OCI-LY7 (cell line): ENCODE measurements at regions not wholly inside any gene's neighbourhood (a gene's known extent, or its start where the extent isn't known, plus 50 kb on each side); places are given as distances from the start of the nearest gene placed in this dataset.

ENCODE experiments used
- BruUV-seq: library from RNA; stranded (reverse); fragments of 400-500 nt; replicated peaks from 2 replicates; lab custom pipeline; 2021; lab: Mats Ljungman, UMichigan
- CTCF ChIA-PET: fragments of 300-600 bp; sonication (Branson Sonifier 250); formaldehyde crosslinking; loops from one replicate; lab custom pipeline; 2022; ENCODE audit warnings: antibody characterized with exemption; ENCODE audit not compliant: unreplicated experiment; lab: Charles Lee
- POLR2A ChIA-PET: fragments of 300-600 bp; sonication (Branson Sonifier 250); formaldehyde crosslinking; loops from one replicate; lab custom pipeline; 2022; ENCODE audit warnings: antibody characterized with exemption; lab: Charles Lee
- DNase-seq: peaks from one replicate; pipeline ENCODE4 v3.0.0-alpha.2; 2015; ENCODE audit warnings: low spot score
- H2AFZ ChIP-seq: fragments of 200-600 bp; sonication (generic), shearing (Covaris generic); 2 replicates; pipeline ENCODE4 v1.6.1; 2014; ENCODE audit warnings: mild to moderate bottlenecking, antibody characterized with exemption, low read length, moderate library complexity
- H3K27ac ChIP-seq: fragments of 200-600 bp; sonication (generic); 2 replicates; pipeline ENCODE4 v1.5.1; 2014; ENCODE audit warnings: mixed run types, low read depth, mild to moderate bottlenecking, moderate library complexity, low read length, inconsistent platforms; ENCODE audit not compliant: poor library complexity, severe bottlenecking
- H3K36me3 ChIP-seq: fragments of 200-600 bp; sonication (generic); 2 replicates; pipeline ENCODE4 v1.6.1; 2014; ENCODE audit warnings: mild to moderate bottlenecking, antibody characterized with exemption, low read length, moderate library complexity, mixed read lengths; ENCODE audit not compliant: insufficient read depth
- H3K4me1 ChIP-seq: fragments of 200-600 bp; sonication (generic); 2 replicates; pipeline ENCODE4 v1.5.1; 2014; ENCODE audit warnings: mild to moderate bottlenecking, low read length; ENCODE audit not compliant: insufficient read depth, poor library complexity, severe bottlenecking
- H3K4me2 ChIP-seq: fragments of 200-600 bp; sonication (generic); 2 replicates; pipeline ENCODE4 v1.6.1; 2014; ENCODE audit warnings: mild to moderate bottlenecking, low read length
- H3K4me3 ChIP-seq: fragments of 200-600 bp; sonication (generic); 2 replicates; pipeline ENCODE4 v1.5.1; 2014; ENCODE audit warnings: mild to moderate bottlenecking, low read depth, low read length; ENCODE audit not compliant: poor library complexity, severe bottlenecking
- H3K79me2 ChIP-seq: fragments of 200-600 bp; sonication (generic); 2 replicates; pipeline ENCODE4 v1.6.1; 2016; ENCODE audit warnings: low read depth, mild to moderate bottlenecking, low read length, moderate library complexity, mixed read lengths; ENCODE audit not compliant: insufficient read depth
- H3K9me2 ChIP-seq: fragments of 200-600 bp; sonication (generic); 2 replicates; pipeline ENCODE4 v1.6.1; 2016; ENCODE audit warnings: mild to moderate bottlenecking, low read length, mixed read lengths; ENCODE audit not compliant: insufficient read depth
- H3K9me3 ChIP-seq: fragments of 200-600 bp; sonication (generic); 2 replicates; pipeline ENCODE4 v1.6.1; 2014; ENCODE audit warnings: mild to moderate bottlenecking, mixed run types, low read length, mixed read lengths
- H4K20me1 ChIP-seq: fragments of 200-600 bp; sonication (generic); 2 replicates; pipeline ENCODE4 v1.6.1; 2014; ENCODE audit warnings: mild to moderate bottlenecking, antibody characterized with exemption, low read length, moderate library complexity, mixed read lengths; ENCODE audit not compliant: insufficient read depth
- CTCF ChIP-seq: fragments of 200-600 bp; sonication (generic); conservative IDR thresholded peaks from 2 replicates; pipeline ENCODE4 v1.5.1; 2014; ENCODE audit warnings: mild to moderate bottlenecking, antibody characterized with exemption, low read length, moderate library complexity, mixed read lengths
- EZH2phosphoT487 ChIP-seq: fragments of 200-600 bp; sonication (generic); IDR thresholded peaks from 2 replicates; pipeline ENCODE4 v1.6.1; 2018; ENCODE audit warnings: low read depth, borderline replicate concordance, mild to moderate bottlenecking, mixed run types, antibody characterized with exemption, low read length, moderate library complexity, mixed read lengths
- intact Hi-C: fragments of 100-400 bp; cut with micrococcal nuclease; formaldehyde crosslinking; loops from one replicate; pipeline ENCODE4 v1.10.0; 2022; ENCODE audit not compliant: unreplicated experiment

GRCh38 chr4:27315625-27316024, 455.0 kb downstream of the STIM2 start:
- POLR2A ChIA-PET, result no interaction called here
- Histone ChIP-seq H3K36me3 (no peaks in the 10 kb centered on the region), H3K79me2 (no peaks in the 10 kb centered on the region), H3K27ac (no peak overlapping the region), H2AFZ (no peak overlapping the region), H3K4me3 (no peak overlapping the region), H3K9me3 (no peaks in the 10 kb centered on the region), H3K9me2 (no peaks in the 10 kb centered on the region), H3K4me2 (no peak overlapping the region), H3K4me1 (no peaks in the 10 kb centered on the region), H4K20me1 (no peaks in the 10 kb centered on the region)
- no TSS peak for BruUV-seq
- CTCF ChIA-PET, result no interaction called here
- TF ChIP-seq EZH2phosphoT487 (no peak), CTCF (no peak)
- DNase-seq, result no peak
- intact Hi-C loops, result no loop called here

GRCh38 chr4:27316176-27316575, 455.5 kb downstream of the STIM2 start:
- Histone ChIP-seq H4K20me1 (no peaks in the 10 kb centered on the region), H3K9me3 (no peaks in the 10 kb centered on the region), H3K79me2 (no peaks in the 10 kb centered on the region), H3K36me3 (no peaks in the 10 kb centered on the region), H3K4me2 (no peak overlapping the region), H3K4me3 (no peak overlapping the region), H3K27ac (no peak overlapping the region), H3K9me2 (no peaks in the 10 kb centered on the region), H2AFZ (no peak overlapping the region), H3K4me1 (no peaks in the 10 kb centered on the region)
- TF ChIP-seq CTCF (no peak), EZH2phosphoT487 (no peak)
- no peak for DNase-seq
- ChIA-PET POLR2A (interaction anchor here (0.6 kb wide), 1 partner anchor 925 kb away, joined by 3 read pairs; no protein-coding TSS in a partner anchor), CTCF (no interaction called here)
- intact Hi-C loops, result no loop called here
- BruUV-seq, result no TSS peak

- ChIA-PET POLR2A (interaction anchor here (0.5 to 0.6 kb wide), 2 partner anchors 196 to 855 kb away, joined by 3 read pairs; no protein-coding TSS in a partner anchor), CTCF (no interaction called here)
- peak; percentile 43 for DNase-seq
- H3K79me2 ChIP-seq, result no peaks in the 10 kb centered on the region
- no peaks in the 10 kb centered on the region for H4K20me1 ChIP-seq
- intact Hi-C loops, result loop anchor here (2.0 kb wide), 1 partner anchor 270 kb away; no protein-coding TSS in a partner anchor
- no peaks in the 10 kb centered on the region for H3K4me1 ChIP-seq
- H2AFZ ChIP-seq, result no peak overlapping the region
- TF ChIP-seq EZH2phosphoT487 (no peak), CTCF (peak; percentile 66)
- H3K9me2 ChIP-seq, result no peaks in the 10 kb centered on the region
- no peaks in the 10 kb centered on the region for H3K9me3 ChIP-seq
- H3K36me3 ChIP-seq, result no peaks in the 10 kb centered on the region
- H3K4me3 ChIP-seq, result no peak overlapping the region
- H3K4me2 ChIP-seq, result no peak overlapping the region
- BruUV-seq, result no TSS peak
- H3K27ac ChIP-seq, result no peak overlapping the region
Observed at GRCh38 chr4:27318740-27319139, 458.1 kb downstream of the STIM2 start.
